ENCODE measurements at regions not wholly inside any gene's neighbourhood (a gene's known extent, or its start where the extent isn't known, plus 50 kb on each side); places are given as distances from the start of the nearest gene placed in this dataset.
A peak's percentile ranks its signal among the peaks of the same experiment; 100 is the strongest.

DNA sequence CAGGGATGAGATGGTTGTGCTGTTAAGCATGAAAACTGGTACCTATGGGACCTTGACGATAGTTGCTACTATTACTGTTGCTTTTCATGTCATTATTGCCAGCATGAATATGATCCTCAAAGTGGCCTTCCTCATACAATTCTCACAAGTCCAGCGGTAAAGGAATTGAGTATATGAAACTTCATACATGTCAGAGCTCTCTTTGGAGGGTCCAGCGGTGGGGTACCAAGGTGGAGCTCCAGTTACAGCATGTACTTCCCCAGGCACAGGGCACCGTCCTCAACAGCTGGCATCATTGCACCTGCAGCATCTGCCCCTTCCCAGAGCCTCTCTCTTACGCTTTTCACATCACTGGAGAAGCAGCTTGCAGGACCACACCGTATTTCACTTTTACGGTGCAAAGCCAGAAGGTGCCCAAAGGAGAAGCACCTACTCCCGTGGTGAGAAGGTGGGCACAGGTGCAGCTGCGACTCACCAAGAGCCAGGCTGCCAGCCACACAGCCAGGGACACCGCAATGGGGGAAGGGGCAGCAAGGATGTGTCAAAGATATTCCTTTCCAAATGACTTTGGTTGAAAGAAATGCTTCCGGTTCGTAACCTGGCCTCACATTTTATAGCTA is 166.4 kb upstream of the IRF2BP2 start:
- no peaks in the 10 kb centered on the region for H3K27me3 ChIP-seq (ENCODE audit: insufficient read depth, low read depth, low read length)
- TF ChIP-seq, protein P1, sequence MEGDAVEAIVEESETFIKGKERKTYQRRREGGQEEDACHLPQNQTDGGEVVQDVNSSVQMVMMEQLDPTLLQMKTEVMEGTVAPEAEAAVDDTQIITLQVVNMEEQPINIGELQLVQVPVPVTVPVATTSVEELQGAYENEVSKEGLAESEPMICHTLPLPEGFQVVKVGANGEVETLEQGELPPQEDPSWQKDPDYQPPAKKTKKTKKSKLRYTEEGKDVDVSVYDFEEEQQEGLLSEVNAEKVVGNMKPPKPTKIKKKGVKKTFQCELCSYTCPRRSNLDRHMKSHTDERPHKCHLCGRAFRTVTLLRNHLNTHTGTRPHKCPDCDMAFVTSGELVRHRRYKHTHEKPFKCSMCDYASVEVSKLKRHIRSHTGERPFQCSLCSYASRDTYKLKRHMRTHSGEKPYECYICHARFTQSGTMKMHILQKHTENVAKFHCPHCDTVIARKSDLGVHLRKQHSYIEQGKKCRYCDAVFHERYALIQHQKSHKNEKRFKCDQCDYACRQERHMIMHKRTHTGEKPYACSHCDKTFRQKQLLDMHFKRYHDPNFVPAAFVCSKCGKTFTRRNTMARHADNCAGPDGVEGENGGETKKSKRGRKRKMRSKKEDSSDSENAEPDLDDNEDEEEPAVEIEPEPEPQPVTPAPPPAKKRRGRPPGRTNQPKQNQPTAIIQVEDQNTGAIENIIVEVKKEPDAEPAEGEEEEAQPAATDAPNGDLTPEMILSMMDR (IDR thresholded peaks at IDR 0.05; ENCODE audit: poor library complexity, severe bottlenecking): no peak
- no peak for TF ChIP-seq EP300 (conservative IDR thresholded peaks at IDR 0.05; ENCODE audit: poor library complexity, severe bottlenecking)
- TF ChIP-seq MXI1 (conservative IDR thresholded peaks at IDR 0.05; ENCODE audit: poor library complexity, severe bottlenecking): no peak
- no peak for TF ChIP-seq SMC3 (conservative IDR thresholded peaks at IDR 0.05; ENCODE audit: poor library complexity)
- TF ChIP-seq, protein P2, sequence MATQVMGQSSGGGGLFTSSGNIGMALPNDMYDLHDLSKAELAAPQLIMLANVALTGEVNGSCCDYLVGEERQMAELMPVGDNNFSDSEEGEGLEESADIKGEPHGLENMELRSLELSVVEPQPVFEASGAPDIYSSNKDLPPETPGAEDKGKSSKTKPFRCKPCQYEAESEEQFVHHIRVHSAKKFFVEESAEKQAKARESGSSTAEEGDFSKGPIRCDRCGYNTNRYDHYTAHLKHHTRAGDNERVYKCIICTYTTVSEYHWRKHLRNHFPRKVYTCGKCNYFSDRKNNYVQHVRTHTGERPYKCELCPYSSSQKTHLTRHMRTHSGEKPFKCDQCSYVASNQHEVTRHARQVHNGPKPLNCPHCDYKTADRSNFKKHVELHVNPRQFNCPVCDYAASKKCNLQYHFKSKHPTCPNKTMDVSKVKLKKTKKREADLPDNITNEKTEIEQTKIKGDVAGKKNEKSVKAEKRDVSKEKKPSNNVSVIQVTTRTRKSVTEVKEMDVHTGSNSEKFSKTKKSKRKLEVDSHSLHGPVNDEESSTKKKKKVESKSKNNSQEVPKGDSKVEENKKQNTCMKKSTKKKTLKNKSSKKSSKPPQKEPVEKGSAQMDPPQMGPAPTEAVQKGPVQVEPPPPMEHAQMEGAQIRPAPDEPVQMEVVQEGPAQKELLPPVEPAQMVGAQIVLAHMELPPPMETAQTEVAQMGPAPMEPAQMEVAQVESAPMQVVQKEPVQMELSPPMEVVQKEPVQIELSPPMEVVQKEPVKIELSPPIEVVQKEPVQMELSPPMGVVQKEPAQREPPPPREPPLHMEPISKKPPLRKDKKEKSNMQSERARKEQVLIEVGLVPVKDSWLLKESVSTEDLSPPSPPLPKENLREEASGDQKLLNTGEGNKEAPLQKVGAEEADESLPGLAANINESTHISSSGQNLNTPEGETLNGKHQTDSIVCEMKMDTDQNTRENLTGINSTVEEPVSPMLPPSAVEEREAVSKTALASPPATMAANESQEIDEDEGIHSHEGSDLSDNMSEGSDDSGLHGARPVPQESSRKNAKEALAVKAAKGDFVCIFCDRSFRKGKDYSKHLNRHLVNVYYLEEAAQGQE (IDR thresholded peaks at IDR 0.05; ENCODE audit: borderline replicate concordance): no peak
- TF ChIP-seq POLR2AphosphoS5 (IDR thresholded peaks at IDR 0.05): no peak
- TF ChIP-seq RAD21 (conservative IDR thresholded peaks at IDR 0.05): no peak
- TF ChIP-seq TAF1 (IDR thresholded peaks at IDR 0.05; ENCODE audit: low read depth): no peak
- no peak for TF ChIP-seq EZH2 (IDR thresholded peaks at IDR 0.05; ENCODE audit: borderline replicate concordance, insufficient read depth, low read length, poor library complexity, severe bottlenecking)
- H2AFZ ChIP-seq (ENCODE audit: low read depth, low read length): peak overlapping the region; percentile 2
- no peak overlapping the region for H3K9ac ChIP-seq (ENCODE audit: low read length)
- H3F3A ChIP-seq (ENCODE audit: insufficient read depth, low read length, poor library complexity, severe bottlenecking): no peaks in the 10 kb centered on the region
- H4K20me1 ChIP-seq (ENCODE audit: insufficient read depth): no peaks in the 10 kb centered on the region
- H3K9me3 ChIP-seq (ENCODE audit: low read length): no peaks in the 10 kb centered on the region
- no peaks in the 10 kb centered on the region for H3K79me2 ChIP-seq (replicated peaks; ENCODE audit: insufficient read depth, low read length)
- no peak overlapping the region for H3K27ac ChIP-seq (ENCODE audit: low read length)
- H3K36me3 ChIP-seq (ENCODE audit: insufficient read depth, low read length): no peaks in the 10 kb centered on the region
- H3K9me2 ChIP-seq (ENCODE audit: insufficient read depth, low read length): no peaks in the 10 kb centered on the region
- H3K4me3 ChIP-seq (ENCODE audit: low read length): no peak overlapping the region
- H3K4me2 ChIP-seq (ENCODE audit: low read length): no peak overlapping the region

DNA sequence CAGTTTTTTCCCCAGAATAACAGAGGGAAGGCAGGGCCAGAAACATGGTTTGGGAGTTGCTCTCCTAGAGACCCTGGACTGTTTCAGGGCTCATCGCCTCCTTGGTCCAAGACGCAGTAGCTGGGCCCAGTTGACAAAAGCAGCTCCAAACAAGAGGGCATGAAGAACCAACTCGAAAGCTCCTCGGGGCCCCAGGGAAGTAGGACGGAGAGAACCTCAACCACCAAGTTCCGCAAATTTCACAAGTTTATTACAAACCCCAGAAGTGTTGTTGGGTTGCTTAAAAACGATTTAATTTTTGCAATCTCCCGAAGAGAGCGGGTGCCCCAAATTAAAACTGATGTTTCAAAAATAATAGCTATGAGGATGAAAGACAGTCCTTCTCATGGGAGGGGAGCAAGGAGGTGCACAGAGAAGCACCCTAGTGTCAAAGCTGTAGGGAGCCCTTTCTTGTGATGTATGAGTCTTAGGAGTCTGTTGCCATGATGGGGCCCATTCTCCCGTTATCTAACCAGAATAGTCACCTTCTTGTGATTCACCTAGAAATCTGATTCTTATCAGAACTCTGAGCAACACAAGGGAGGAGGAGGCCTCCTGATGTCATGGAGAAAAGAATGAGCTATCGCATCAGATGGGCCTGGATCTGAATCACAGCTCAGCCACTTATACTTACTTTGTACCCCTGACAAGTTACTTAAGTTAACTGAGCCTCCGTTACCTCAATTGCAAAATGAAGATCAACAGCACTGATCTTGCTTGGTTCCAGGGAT is 165.7 kb upstream of the IRF2BP2 start:
- Histone ChIP-seq H2AFZ (ENCODE audit: low read depth, low read length) (no peak overlapping the region), H3K9me3 (ENCODE audit: low read length) (no peaks in the 10 kb centered on the region), H3K9ac (ENCODE audit: low read length) (no peak overlapping the region), H3K79me2 (replicated peaks; ENCODE audit: insufficient read depth, low read length) (no peaks in the 10 kb centered on the region), H3K4me3 (ENCODE audit: low read length) (no peak overlapping the region), H3K27me3 (ENCODE audit: insufficient read depth, low read depth, low read length) (no peaks in the 10 kb centered on the region), H3K27ac (ENCODE audit: low read length) (no peak overlapping the region), H3K36me3 (ENCODE audit: insufficient read depth, low read length) (no peaks in the 10 kb centered on the region), H3K9me2 (ENCODE audit: insufficient read depth, low read length) (no peaks in the 10 kb centered on the region), H3K4me2 (ENCODE audit: low read length) (no peak overlapping the region), H3F3A (ENCODE audit: insufficient read depth, low read length, poor library complexity, severe bottlenecking) (no peaks in the 10 kb centered on the region), H4K20me1 (ENCODE audit: insufficient read depth) (no peaks in the 10 kb centered on the region)
- TF ChIP-seq RAD21 (conservative IDR thresholded peaks at IDR 0.05) (no peak), MXI1 (conservative IDR thresholded peaks at IDR 0.05; ENCODE audit: poor library complexity, severe bottlenecking) (no peak), TAF1 (IDR thresholded peaks at IDR 0.05; ENCODE audit: low read depth) (no peak)

All from neural cell (in vitro differentiated cells).